H1 (cell line): ENCODE measurements at regions not wholly inside any gene's neighbourhood (a gene's known extent, or its start where the extent isn't known, plus 50 kb on each side); places are given as distances from the start of the nearest gene placed in this dataset.

Source experiments
- CTCF ChIA-PET: fragments of 300-600 bp; sonication (Branson Sonifier 250); formaldehyde crosslinking; loops from one replicate; lab custom pipeline; 2021; ENCODE audit not compliant: partially characterized antibody; lab: Charles Lee
- POLR2A ChIA-PET: fragments of 300-600 bp; sonication (Branson Sonifier 250); formaldehyde crosslinking; loops from one replicate; lab custom pipeline; 2021; ENCODE audit warnings: inconsistent platforms; ENCODE audit not compliant: partially characterized antibody; lab: Charles Lee
- DNase-seq, 2 experiments: peaks; one replicate each; pipeline versions ENCODE4 v3.0.0 to v3.0.0-alpha.2; 2010 to 2022; ENCODE audit warnings: low spot score in 2 of 2, low read depth in 1 of 2, mixed read lengths in 1 of 2
- FAIRE-seq: peaks from 2 replicates; lab custom pipeline; 2011; peaks lifted over from hg19 to GRCh38; lab: Jason Lieb, UNC
- H2AFZ ChIP-seq: 2 replicates; pipeline ENCODE4 v1.8.1; 2012; ENCODE audit warnings: low read length, inconsistent platforms
- H2AK5ac ChIP-seq: 2 replicates; pipeline ENCODE4 v1.6.1; 2013; ENCODE audit warnings: low read depth, low read length
- H2BK120ac ChIP-seq: replicated peaks from 2 replicates; pipeline ENCODE3; 2013; ENCODE audit warnings: low read depth, low read length, inconsistent platforms
- H2BK12ac ChIP-seq: 2 replicates; pipeline ENCODE4 v1.6.1; 2013; ENCODE audit warnings: low read depth, low read length
- H2BK15ac ChIP-seq: 2 replicates; pipeline ENCODE4 v1.6.1; 2013; ENCODE audit warnings: low read length
- H2BK20ac ChIP-seq: 2 replicates; pipeline ENCODE4 v1.6.1; 2013; ENCODE audit warnings: low read length
- H2BK5ac ChIP-seq: 2 replicates; pipeline ENCODE4 v1.6.1; 2013; ENCODE audit warnings: low read depth, low read length
- H3K14ac ChIP-seq: 2 replicates; pipeline ENCODE4 v1.6.1; 2013; ENCODE audit warnings: inconsistent platforms; ENCODE audit not compliant: insufficient read length
- H3K18ac ChIP-seq: 2 replicates; pipeline ENCODE4 v1.6.1; 2013; ENCODE audit warnings: low read length; ENCODE audit errors: extremely low read depth
- H3K23ac ChIP-seq: 2 replicates; pipeline ENCODE4 v1.6.1; 2013; ENCODE audit warnings: inconsistent platforms; ENCODE audit not compliant: insufficient read length
- H3K23me2 ChIP-seq: 2 replicates; pipeline ENCODE4 v1.6.1; 2013; ENCODE audit warnings: low read depth, low read length
- H3K27ac ChIP-seq: 2 replicates; pipeline ENCODE4 v1.6.1; 2011; ENCODE audit warnings: low read depth, low read length, inconsistent platforms
- H3K27me3 ChIP-seq, 4 experiments: replicated peaks in 1 of 4; 1 replicate in 1 of 4; 2 replicates in 3 of 4; pipeline versions ENCODE4 v1.6.1 to v1.8.1; 2011 to 2013; ENCODE audit warnings: low read length in 3 of 4, mild to moderate bottlenecking in 3 of 4, inconsistent platforms in 2 of 4, mixed read lengths in 2 of 4, moderate library complexity in 1 of 4; ENCODE audit not compliant: control insufficient read depth in 3 of 4, insufficient read depth in 3 of 4; ENCODE audit errors: extremely low read depth in 1 of 4
- H3K36me3 ChIP-seq, 4 experiments: 2 replicates each; pipeline versions ENCODE4 v1.6.1 to v1.8.1; 2011 to 2013; ENCODE audit warnings: mild to moderate bottlenecking in 4 of 4, low read length in 3 of 4, moderate library complexity in 2 of 4, control low read depth in 1 of 4, inconsistent platforms in 1 of 4; ENCODE audit not compliant: insufficient read depth in 4 of 4, control insufficient read depth in 2 of 4
- H3K4ac ChIP-seq: replicated peaks from 2 replicates; pipeline ENCODE3; 2013; ENCODE audit warnings: low read length, low read depth, mixed read lengths, inconsistent platforms; ENCODE audit not compliant: insufficient read length
- H3K4me1 ChIP-seq, 4 experiments: replicated peaks in 1 of 4; 1 replicate in 1 of 4; 2 replicates in 3 of 4; pipeline versions ENCODE4 v1.6.1 to v1.8.1; 2011 to 2013; ENCODE audit warnings: low read length in 3 of 4, inconsistent platforms in 2 of 4, mixed read lengths in 1 of 4; ENCODE audit not compliant: insufficient read depth in 4 of 4, control insufficient read depth in 3 of 4
- H3K4me2 ChIP-seq, 2 experiments: 2 replicates each; pipeline versions ENCODE4 v1.6.1 to v1.8.1; 2011 to 2013; ENCODE audit warnings: low read depth in 2 of 2, low read length in 2 of 2, control low read depth in 1 of 2, inconsistent platforms in 1 of 2, mild to moderate bottlenecking in 1 of 2; ENCODE audit not compliant: insufficient read depth in 1 of 2
- H3K4me3 ChIP-seq, 4 experiments: fragments of 200-600, 300-600 bp in 1 of 4; sonication (generic), shearing (Covaris generic), sonication (Bioruptor Twin) in 1 of 4; 2 replicates each; pipeline versions ENCODE4 v1.5.1 to v1.8.1; 2011 to 2016; ENCODE audit warnings: low read length in 4 of 4, low read depth in 3 of 4, control low read depth in 2 of 4, inconsistent platforms in 2 of 4, mild to moderate bottlenecking in 2 of 4, mixed read lengths in 1 of 4, moderate library complexity in 1 of 4; ENCODE audit not compliant: insufficient read depth in 2 of 4; ENCODE audit errors: extremely low read depth in 1 of 4
- H3K56ac ChIP-seq: replicated peaks from 2 replicates; pipeline ENCODE3; 2013; ENCODE audit warnings: low read depth, mild to moderate bottlenecking, mixed read lengths, low read length, inconsistent platforms; ENCODE audit not compliant: insufficient read length
- H3K79me1 ChIP-seq: 2 replicates; pipeline ENCODE4 v1.6.1; 2013; ENCODE audit warnings: low read depth, low read length, control low read depth
- H3K79me2 ChIP-seq, 2 experiments: 2 replicates each; pipeline versions ENCODE4 v1.6.1 to v1.8.1; 2012 to 2013; ENCODE audit warnings: low read length in 2 of 2, mild to moderate bottlenecking in 2 of 2, inconsistent platforms in 1 of 2; ENCODE audit not compliant: insufficient read depth in 2 of 2, control insufficient read depth in 1 of 2
- H3K9ac ChIP-seq, 4 experiments: replicated peaks in 1 of 4; 1 replicate in 1 of 4; 2 replicates in 3 of 4; pipeline versions ENCODE4 v1.6.1 to v1.8.1; 2011 to 2013; ENCODE audit warnings: low read depth in 3 of 4, low read length in 3 of 4, control low read depth in 2 of 4, mild to moderate bottlenecking in 2 of 4, moderate library complexity in 2 of 4, inconsistent platforms in 1 of 4; ENCODE audit errors: extremely low read depth in 1 of 4
- H3K9me3 ChIP-seq, 2 experiments: 2 replicates each; pipeline versions ENCODE4 v1.6.1 to v1.8.1; 2012 to 2013; ENCODE audit warnings: mild to moderate bottlenecking in 2 of 2, moderate library complexity in 2 of 2, control low read depth in 1 of 2, inconsistent platforms in 1 of 2, low read depth in 1 of 2, low read length in 1 of 2, mixed read lengths in 1 of 2; ENCODE audit not compliant: insufficient read depth in 2 of 2
- H4K20me1 ChIP-seq, 2 experiments: replicated peaks in 1 of 2; 2 replicates each; pipeline versions ENCODE3 to v1.8.1; 2011 to 2013; ENCODE audit warnings: inconsistent platforms in 2 of 2, low read length in 2 of 2, mild to moderate bottlenecking in 1 of 2; ENCODE audit not compliant: insufficient read depth in 2 of 2, control insufficient read depth in 1 of 2
- H4K5ac ChIP-seq: 2 replicates; pipeline ENCODE4 v1.6.1; 2013; ENCODE audit warnings: low read length, low read depth, mixed read lengths, inconsistent platforms; ENCODE audit not compliant: insufficient read length
- H4K8ac ChIP-seq: 2 replicates; pipeline ENCODE4 v1.8.0; 2013; ENCODE audit warnings: mild to moderate bottlenecking, moderate library complexity, low read length, inconsistent platforms; ENCODE audit not compliant: insufficient read depth; ENCODE audit errors: extremely low read depth
- H4K91ac ChIP-seq: replicated peaks from 2 replicates; pipeline ENCODE3; 2013; ENCODE audit warnings: low read length, mixed read lengths, inconsistent platforms; ENCODE audit not compliant: insufficient read length
- ATF3 ChIP-seq: IDR thresholded peaks from 2 replicates; pipeline ENCODE4 v1.6.1; 2011; ENCODE audit warnings: low read depth, mild to moderate bottlenecking, low read length; ENCODE audit not compliant: insufficient read depth
- GABPA ChIP-seq: IDR thresholded peaks from 2 replicates; pipeline ENCODE4 v1.6.1; 2011; ENCODE audit warnings: mild to moderate bottlenecking, low read length, moderate library complexity, borderline replicate concordance; ENCODE audit not compliant: insufficient read depth
- GTF2F1 ChIP-seq: IDR thresholded peaks from 2 replicates; pipeline ENCODE4 v1.6.1; 2012; ENCODE audit warnings: low read depth, low read length, improper control_type of control experiment, borderline replicate concordance
- HDAC6 ChIP-seq: IDR thresholded peaks from one replicate; pipeline ENCODE4 v1.7.1; 2012; ENCODE audit warnings: low read depth, mild to moderate bottlenecking, inconsistent platforms, low read length, moderate library complexity
- JUND ChIP-seq: IDR thresholded peaks from 2 replicates; pipeline ENCODE4 v1.6.1; 2011; ENCODE audit warnings: mild to moderate bottlenecking, improper control_type of control experiment, low read length
- POLR2A ChIP-seq, 2 experiments: IDR thresholded peaks; 1 replicate in 1 of 2; 2 replicates in 1 of 2; pipeline ENCODE4 v1.6.1; 2011; ENCODE audit warnings: low read depth in 2 of 2, low read length in 2 of 2, mild to moderate bottlenecking in 2 of 2; ENCODE audit errors: control extremely low read depth in 1 of 2
- POU5F1 ChIP-seq: IDR thresholded peaks from 2 replicates; pipeline ENCODE4 v1.6.1; 2011; ENCODE audit warnings: low read depth, mild to moderate bottlenecking, low read length, moderate library complexity
- RNF2 ChIP-seq: fragments of 200-900, 300-1000 bp; sonication (generic); IDR thresholded peaks from 2 replicates; pipeline ENCODE4 v1.7.1; 2016; ENCODE audit warnings: borderline replicate concordance, low read depth, mild to moderate bottlenecking, antibody characterized with exemption, low read length; ENCODE audit not compliant: poor library complexity, severe bottlenecking; ENCODE audit errors: missing control alignments
- SIRT6 ChIP-seq: IDR thresholded peaks from one replicate; pipeline ENCODE4 v1.7.1; 2012; ENCODE audit warnings: low read length, inconsistent platforms
- SP1 ChIP-seq: IDR thresholded peaks from 2 replicates; pipeline ENCODE4 v1.6.1; 2011; ENCODE audit warnings: low read depth, low read length
- SUZ12 ChIP-seq: fragments of 200-600 bp; sonication (generic); IDR thresholded peaks from 2 replicates; pipeline ENCODE4 v1.6.1; 2012; ENCODE audit warnings: mild to moderate bottlenecking, inconsistent platforms, low read length, moderate library complexity, mixed read lengths
- WGBS, 2 experiments: shearing (Covaris generic) in 1 of 2; methylation state at CpG; one replicate each; pipeline versions ENCODE4 v1.1.6 to v1.1.7; 2013 to 2015; ENCODE audit warnings: low lambda C conversion rate in 2 of 2, mixed read lengths in 2 of 2, inconsistent platforms in 1 of 2, low coverage in 1 of 2, missing lambda C conversion rate in 1 of 2; ENCODE audit not compliant: insufficient replicate concordance in 2 of 2, insufficient coverage in 1 of 2, insufficient read length in 1 of 2; ENCODE audit errors: extremely low coverage in 1 of 2, missing lambda C conversion rate in 1 of 2; 5-methylcytosine and 5-hydroxymethylcytosine counted together

- H4K91ac ChIP-seq: no peak overlapping the region
- no peak overlapping the region for H2BK12ac ChIP-seq
- no peak overlapping the region for H2BK15ac ChIP-seq
- no peak overlapping the region for H3K9ac ChIP-seq
- no peak overlapping the region for H2AFZ ChIP-seq
- no peak overlapping the region for H3K4ac ChIP-seq
- H4K20me1 ChIP-seq: no peaks in the 10 kb centered on the region
- no peak overlapping the region for H3K4me3 ChIP-seq
- H3K23ac ChIP-seq: no peak overlapping the region
- H3K4me1 ChIP-seq: no peaks in the 10 kb centered on the region; a peak in 1 of 7 replicates
- DNase-seq (no peak), FAIRE-seq (no peak)
- H3K18ac ChIP-seq: no peak overlapping the region
- ChIA-PET CTCF (no interaction called here), POLR2A (no interaction called here)
- no peak overlapping the region for H3K14ac ChIP-seq
- H3K23me2 ChIP-seq: no peaks in the 10 kb centered on the region; the same call in 1 of the 2 replicates
- H3K27ac ChIP-seq: no peak overlapping the region
- WGBS, 2 experiments: 98% methylated on average over 2 of the region's 2 CpGs; no CpG with 5 or more reads in 1 of the 2 experiments
- no peak overlapping the region for H2BK120ac ChIP-seq
- H3K4me2 ChIP-seq: no peak overlapping the region
- H2AK5ac ChIP-seq: no peak overlapping the region
- TF ChIP-seq SUZ12 (no peak), GABPA (no peak), GTF2F1 (no peak), RNF2 (no peak), JUND (no peak), SP1 (no peak), POLR2A (IDR thresholded peaks at IDR 0.05; ENCODE audit: control extremely low read depth in 1 of 2, low read depth in 2 of 2, low read length in 2 of 2) (no peak), SIRT6 (no peak), POU5F1 (no peak), ATF3 (no peak), HDAC6 (no peak)
- H3K79me1 ChIP-seq: no peaks in the 10 kb centered on the region
- H2BK20ac ChIP-seq: no peak overlapping the region
- no peaks in the 10 kb centered on the region for H3K9me3 ChIP-seq
- no peak overlapping the region for H2BK5ac ChIP-seq
- no peak overlapping the region for H4K8ac ChIP-seq
- no peaks in the 10 kb centered on the region for H3K27me3 ChIP-seq
- no peaks in the 10 kb centered on the region for H3K79me2 ChIP-seq
- H3K36me3 ChIP-seq: no peaks in the 10 kb centered on the region
- no peak overlapping the region for H3K56ac ChIP-seq
- H4K5ac ChIP-seq: no peak overlapping the region
Observed at GRCh38 chr2:145020139-145020538, 500.2 kb upstream of the ZEB2 start.
